HG02981 (cell line): ENCODE measurements at regions not wholly inside any gene's neighbourhood (a gene's known extent, or its start where the extent isn't known, plus 50 kb on each side); places are given as distances from the start of the nearest gene placed in this dataset.
"Not testable (repeated sequence)": the region's sequence is repeated elsewhere in the genome, so short reads cannot be mapped to it uniquely, and the experiment has no call there.

Experiments
- ATAC-seq: cut with Tn5 transposase; IDR thresholded peaks from one replicate; pipeline ENCODE4 v1.9.1; 2021; ENCODE audit warnings: mild to moderate bottlenecking, moderate library complexity; ENCODE audit not compliant: unreplicated experiment

DNA sequence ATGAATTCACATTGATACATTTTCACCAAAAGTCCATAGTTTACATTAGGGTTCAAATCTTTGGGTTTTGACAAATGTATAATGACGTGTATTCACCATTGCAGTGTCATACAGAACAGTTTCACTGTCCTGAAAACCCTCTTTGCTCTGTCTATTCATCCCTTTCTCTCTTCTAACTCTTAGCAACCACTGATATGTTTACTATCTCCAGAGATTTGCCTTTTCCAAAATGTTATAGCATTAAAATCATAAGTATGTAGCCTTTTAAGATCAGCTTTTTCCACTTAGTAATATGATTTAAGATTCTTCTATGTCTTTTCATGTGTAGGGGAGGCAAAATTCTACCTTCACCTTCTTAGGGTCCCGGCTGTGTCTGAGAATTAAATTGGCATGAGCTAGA lies 203.8 kb downstream of the TPRG1 start:
- no peak for ATAC-seq

DNA sequence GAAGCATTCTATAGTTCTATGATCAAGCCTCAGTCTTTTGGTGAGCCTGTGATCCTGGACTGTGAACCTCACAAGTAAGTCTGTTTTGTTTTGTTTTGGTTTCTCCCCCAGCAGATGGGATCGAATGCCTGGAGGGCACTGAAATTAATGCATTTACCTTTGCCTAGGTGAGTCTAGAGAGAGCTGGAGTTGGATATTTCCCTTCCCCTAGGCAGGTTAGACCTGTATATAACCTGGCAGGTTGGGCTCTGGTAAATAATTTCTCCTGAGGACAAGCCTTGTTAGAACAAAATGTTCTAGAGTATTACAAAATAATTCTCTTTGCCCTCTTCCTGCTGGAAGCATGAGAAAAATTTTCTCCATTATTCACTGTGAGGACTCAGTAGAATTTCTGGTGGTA lies 211.9 kb downstream of the TPRG1 start:
- ATAC-seq, result no peak

DNA sequence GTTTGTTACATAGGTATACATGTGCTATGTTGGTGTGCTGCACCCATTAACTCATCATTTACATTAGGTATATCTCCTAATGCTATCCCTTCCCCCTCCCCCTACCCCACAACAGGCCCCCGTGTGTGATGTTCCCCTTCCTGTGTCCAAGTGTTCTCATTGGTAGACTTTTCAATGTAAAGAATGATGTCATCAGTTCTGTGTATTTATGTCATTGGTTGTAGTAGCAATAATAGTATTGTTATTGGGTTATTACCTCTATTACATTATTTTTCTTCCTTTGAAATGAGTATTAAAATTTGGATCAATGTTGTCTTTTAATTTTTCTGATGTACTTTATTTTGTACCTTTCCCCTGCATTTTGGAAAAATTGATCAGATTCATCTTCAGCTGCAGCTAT lies 214.1 kb downstream of the TPRG1 start:
- not testable (repeated sequence) for ATAC-seq

DNA sequence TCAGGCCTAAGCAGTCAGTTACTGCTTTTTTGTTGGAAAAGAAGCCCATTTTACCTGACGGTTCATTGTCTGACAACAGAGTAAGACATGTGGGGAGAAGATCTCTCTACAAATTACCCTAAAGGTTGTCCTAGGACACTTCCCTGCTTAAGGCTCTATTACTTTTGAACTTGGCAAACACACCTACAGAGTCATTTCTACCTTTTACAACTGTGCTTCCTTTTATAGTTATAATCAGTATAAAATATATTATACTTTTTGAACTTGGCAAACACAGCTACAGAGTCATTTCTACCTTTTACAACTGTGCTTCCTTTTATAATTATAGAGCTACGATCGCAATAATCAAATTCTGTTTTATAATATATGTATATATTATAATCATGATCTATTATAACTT lies 215.0 kb downstream of the TPRG1 start:
- ATAC-seq, result no peak

DNA sequence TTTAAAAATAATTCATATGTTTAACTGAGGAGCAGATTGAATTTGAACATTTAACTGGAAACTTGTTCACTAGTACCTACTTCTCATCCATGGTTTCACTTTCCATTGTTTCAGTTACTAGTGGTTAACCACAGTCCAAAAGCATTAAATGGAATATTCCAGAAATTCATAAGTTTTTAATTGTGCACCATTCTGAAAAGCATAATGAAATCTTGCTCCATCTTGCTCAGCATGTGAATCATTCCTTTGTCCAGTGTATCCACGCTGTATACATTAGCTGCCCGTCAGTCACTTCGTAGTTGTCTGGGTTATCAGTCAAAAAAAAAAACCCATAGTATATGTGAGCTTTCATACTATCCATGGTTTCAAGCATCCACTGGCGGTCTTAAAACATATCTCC lies 217.6 kb downstream of the TPRG1 start:
- ATAC-seq, result no peak

DNA sequence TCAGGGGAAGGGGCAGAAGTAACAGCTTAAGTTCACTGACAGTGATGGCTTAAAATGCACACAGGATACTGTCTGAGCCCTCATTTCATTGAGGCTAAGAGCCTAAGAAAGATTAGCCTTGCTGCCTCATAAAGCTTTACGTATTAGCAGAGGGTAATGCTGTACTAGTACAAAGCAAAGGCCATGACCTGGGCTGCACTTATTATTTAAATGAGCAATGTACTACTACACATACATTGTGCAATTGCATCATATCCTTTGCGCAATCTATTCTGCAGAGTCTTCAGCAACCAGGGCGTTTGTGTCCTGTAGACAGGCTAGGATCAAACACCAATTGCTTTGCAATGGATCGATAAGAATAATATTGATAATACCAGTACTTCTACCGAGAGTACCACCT lies 221.8 kb downstream of the TPRG1 start:
- no peak for ATAC-seq

DNA sequence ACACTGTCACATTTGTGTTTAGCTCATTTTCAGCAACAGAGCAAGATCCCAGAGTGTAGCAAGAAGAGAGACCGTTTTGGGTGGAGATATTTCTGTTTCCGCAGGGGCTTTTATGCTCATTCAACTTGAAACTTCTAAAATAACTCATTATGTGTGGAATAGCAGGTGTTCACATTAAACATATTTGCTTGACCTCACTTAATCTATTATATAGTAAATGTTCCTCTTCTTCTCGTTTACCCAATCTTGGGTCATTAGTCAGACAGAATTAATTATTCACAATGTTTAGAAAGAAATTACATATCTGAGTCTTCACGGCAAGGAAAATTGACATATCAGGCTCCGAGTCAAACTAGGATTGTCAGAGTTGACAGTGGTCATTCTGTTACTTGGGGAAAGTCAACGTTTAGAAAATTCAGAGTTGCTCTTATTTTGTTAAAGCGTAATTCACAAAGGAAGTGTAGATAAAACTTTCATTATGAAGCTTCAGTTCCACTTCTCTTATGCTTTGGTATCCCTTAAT lies 222.9 kb downstream of the TPRG1 start:
- ATAC-seq, result peak; percentile 80

DNA sequence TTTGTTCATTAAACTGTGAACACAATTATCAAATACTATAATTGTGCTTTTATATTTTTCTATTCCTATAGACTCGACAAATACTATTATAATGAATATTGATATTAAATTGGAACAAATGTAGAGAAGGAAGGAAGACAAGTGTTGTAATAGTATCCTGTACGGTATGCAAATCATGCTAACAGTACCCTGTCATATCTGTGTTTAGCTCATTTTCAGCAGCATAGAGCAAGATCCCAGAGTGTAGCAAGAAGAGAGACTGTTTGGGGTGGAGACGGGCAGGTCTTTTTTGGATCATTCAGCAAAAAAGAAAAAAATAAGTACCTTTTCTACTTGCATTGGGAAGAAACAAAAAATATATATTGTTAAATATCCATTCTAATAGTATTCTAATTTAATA lies 224.1 kb downstream of the TPRG1 start:
- no peak for ATAC-seq

DNA sequence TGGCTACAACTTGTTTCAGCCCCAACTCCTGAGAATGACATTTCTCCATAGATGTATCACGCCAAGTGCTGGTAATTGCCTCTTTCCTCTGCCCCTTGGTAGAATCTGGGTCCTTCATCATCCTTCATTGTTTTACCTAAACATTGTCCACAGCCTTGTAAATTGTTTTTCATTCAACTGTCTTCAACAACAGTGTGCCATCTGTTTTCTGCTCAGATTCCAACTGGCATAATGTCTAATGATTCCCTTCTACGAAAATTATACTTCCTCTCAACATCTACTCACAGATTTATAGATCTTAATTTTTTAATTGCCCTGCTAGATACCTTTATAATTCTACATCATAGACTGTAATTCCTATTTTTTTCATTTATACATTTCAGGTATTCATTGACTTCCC lies 226.9 kb downstream of the TPRG1 start:
- no peak for ATAC-seq

DNA sequence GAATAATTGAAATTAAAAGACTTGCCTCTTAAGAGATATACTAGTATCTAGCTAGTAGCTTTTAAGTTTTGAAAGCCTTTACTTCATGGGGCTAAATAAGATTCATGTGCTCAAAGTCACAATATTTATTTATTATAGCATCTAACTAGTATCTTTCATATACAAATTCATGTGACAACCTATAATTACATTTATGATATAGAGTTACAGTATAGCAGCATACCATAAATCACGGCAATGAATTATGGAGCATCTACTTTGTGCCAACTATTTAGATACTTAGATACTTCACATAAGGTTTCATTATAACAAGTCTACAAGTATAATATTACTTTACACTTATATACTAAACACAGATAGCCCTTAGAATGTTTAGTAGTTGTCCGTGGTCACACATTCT lies 229.4 kb downstream of the TPRG1 start:
- ATAC-seq, result no peak

DNA sequence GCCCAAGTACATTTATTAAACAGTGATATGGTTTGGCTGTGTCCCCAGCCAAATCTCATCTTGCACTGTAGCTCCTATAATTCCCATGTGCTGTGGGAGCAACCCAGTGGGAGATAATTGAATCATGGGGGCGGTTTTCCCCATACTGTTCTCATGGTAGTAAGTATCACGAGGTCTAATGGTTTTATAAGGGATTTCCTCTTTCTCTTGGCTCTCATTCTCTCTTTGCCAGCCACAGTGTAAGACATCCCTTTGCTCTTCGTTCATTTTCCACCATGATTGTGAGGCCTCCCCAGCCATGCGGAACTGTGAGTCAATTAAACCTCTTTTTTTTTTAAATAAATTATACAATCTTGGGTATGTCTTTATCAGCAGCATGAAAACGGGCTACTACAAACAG lies 228.0 kb upstream of the TP63 start:
- no peak for ATAC-seq

DNA sequence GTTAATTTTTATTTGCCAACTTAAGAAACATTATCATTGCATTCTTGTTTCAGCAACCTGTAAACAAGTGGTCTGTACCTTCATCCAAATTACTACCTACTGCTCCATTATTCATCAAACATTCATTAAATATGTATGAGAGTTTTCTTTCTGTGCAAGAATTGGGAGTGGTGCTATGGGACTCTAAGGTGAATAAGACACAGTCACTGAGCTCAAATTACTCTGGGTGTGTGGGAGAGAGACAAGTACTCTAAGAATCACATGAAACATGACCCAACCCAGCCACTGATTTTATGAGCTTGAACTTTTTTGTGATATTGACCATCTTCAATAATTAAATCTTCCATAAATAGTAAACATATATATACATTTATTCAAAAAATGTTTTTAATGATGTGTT lies 227.2 kb upstream of the TP63 start:
- no peak for ATAC-seq

DNA sequence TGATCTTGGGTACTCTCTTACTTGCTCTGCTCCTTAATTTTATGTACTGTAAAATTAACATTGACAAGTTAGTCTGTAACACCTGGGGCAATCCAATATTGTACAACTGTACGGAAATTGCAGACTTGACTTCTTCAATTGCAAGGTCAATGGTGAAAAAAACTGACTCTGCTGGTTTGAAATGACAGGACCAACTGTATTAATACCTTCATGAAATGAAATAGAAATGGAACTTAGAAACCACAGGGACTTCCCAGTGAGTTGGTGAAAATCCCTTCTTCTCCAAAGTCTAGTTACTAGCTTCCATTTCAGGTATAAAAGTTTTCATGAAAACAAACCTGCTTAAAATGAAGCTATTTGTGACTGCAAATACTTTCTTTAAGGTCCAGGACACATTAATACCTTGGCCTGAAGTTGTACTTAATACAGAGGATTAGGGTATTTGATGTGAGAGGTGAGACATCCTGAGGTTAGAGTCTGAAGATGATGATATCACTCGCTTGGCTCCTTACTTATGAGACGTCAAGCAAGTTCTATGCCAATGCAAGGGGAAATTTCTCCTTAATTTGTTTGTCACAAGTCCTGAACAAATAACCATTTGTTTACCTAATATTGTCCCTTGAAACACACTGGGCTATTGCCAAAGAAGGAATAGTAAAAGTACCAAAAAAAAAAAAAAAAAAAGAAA lies 226.2 kb upstream of the TP63 start:
- ATAC-seq, result no peak

DNA sequence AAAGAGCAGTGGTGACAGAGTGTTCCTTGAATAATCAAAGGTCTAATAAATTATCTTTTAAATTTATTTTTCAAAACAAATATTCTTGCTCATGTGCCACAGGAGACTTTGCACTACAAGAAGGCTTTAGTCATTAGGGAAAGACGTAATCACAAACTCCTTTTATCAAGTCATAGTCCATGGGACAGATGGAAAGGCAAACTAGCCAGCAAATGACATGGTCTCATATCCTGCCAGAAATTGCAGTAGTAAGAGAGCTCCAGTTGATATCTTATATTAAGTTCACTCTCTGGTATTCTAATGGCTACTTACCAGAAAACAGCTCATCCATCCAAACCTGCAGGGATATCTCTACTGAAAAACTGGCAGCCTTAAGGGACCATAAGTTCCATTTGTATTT lies 225.0 kb upstream of the TP63 start:
- ATAC-seq, result no peak

DNA sequence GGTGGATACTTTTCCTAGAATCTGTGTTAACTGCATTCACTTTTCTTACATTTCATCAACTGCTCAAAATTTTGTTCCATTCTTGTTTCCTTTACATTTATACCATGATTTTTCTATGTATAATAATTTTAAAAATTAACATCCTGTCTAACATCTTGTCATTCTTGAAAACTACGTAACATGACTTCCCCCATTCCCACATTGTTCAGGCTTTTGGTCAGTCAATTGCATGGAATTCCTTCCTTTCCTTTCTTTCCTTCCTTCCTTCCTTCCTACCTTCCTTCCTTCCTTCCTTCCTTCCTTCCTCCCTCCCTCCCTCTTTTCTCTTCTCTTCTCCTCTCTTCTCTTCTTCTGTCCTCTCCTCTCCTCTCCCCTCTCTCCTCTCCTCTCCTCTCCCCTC lies 220.7 kb upstream of the TP63 start:
- no peak for ATAC-seq

DNA sequence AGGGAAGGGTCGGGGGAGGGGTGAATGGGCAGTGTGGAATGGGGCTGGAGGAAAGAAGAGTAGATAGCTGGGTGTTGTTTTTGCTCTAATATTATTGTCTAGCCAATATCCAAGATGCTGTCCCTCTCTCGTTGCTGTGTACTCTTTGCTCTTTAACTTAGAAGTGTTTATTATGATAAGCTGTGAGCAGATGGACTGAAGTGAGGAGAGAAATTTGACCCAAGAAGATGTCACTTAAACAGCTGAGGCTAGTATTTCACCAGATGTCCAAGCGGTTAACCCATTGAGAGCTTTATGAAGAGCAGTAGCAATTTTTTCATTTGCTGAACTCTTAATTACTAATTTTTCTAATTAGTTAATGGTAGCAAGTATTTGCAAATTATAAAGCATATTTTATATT lies 212.2 kb upstream of the TP63 start:
- ATAC-seq, result no peak

DNA sequence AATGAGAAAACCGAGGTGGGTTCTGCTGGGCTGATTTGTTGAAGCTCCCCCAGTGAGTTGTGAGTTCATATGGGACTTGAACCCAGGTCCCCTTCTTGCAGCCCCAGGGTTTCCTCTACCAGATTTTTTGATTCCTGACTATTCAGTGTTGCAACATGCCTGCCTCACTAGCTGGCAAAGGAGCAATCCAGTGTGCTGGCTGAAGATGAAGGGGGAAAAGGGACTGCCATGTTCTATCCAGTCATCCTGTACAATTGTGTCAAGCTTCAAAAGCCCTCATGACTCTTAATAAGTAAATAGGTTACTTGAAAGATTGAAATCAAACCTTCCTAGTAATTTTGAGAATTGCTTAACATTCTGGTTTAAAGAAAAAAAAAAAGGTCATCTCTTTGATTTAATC lies 211.5 kb upstream of the TP63 start:
- no peak for ATAC-seq

DNA sequence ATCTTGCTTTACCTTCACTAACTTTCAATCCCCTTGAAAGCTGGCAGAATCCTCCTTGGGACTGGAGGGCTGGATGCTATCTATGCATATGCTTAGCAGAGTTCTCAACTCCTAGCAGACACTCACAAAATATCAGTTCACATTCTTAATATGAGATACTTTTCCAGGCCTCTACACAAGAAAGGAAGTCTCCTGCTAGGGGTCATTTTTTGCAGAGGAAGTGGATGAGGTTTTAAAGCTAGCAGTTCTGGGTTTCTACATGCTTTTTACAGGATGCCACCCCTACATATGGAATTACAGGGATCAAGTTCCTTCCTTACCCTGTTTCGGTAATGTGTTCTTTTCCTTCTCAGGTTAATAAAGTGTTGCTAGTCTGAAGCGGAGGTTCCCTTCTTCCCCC lies 206.3 kb upstream of the TP63 start:
- ATAC-seq, result no peak

DNA sequence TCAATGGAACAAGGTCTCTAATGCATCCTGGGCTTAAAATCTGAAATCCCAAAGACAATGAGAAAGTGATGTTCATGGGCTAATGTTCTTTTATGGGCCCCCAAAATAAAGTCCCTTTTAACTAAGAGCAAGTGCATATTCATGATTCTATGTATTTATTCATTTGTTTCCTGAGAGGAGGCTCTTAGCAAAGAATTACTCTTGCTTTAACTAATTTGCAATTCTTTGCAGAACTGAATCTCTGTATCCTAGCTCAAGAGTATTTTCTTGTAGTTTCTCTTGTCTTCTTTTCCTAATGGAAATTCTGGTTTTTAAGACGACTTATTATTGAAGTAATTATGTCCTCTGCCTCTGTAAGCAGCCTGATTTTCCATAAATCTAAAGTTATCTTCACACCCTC lies 202.2 kb upstream of the TP63 start:
- ATAC-seq, result no peak

DNA sequence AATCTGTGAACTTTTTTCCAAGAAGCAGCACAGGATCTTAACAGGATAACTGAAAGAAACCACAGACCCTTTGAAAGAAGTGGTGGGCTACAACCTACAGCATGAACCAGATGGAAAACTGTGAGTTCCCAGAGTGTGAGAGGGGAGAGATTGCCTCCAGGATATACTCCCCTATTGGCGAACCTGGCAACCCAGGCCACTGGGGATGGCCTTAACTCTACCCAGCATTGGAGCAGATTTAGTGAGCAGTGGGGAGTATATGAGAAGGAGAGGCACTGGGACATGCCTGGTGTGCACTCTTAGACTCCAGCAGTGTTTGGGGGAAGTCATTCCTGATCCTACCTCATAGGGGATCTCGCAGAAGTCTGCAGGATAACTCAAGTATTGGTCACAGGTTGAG lies 201.0 kb upstream of the TP63 start:
- ATAC-seq, result no peak

DNA sequence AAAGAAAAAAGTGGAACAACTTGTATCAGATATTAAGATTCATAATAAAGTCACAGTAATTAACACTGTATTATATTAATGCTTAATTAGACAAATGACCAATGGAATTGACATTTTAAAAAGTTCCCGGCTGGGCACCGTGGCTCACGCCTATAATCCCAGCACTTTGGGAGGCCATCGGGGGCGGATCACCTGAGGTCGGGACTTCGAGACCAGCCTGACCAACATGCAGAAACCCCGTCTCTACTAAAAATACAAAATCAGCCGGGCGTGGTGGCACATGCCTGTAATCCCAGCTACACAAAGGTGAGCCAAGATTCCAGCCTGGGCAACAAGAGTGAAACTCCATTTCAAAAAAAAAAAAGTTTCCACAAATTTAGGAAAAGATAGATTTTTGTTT lies 188.9 kb upstream of the TP63 start:
- ATAC-seq, result not testable (repeated sequence)

DNA sequence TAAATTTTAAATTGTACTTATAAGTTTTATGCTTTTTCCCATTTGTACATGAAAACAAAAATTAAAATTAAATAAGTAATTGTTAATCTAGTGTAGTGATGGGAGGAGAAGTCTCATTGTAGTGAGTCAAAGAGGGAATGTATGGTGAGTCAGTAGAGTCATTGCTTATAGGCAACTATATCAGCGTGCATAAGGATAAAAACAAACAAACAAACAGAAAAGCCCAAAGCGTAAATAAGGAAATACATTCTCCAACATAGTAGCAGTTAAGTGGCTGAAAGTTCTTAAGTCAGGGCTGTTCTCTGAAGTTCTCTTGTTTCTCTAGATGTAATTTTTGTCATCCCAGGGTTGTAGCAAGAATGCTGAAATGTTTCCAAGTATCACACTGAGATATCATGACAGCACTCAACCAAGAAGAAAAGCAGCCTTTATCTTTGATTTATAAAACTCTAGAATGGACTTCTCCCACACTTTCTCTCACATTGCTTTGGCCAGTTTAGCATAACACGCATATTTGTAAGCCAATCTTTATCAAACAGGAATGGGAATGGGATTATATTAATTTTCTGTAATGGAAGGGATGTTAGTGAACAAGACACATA lies 184.1 kb upstream of the TP63 start:
- no peak for ATAC-seq

DNA sequence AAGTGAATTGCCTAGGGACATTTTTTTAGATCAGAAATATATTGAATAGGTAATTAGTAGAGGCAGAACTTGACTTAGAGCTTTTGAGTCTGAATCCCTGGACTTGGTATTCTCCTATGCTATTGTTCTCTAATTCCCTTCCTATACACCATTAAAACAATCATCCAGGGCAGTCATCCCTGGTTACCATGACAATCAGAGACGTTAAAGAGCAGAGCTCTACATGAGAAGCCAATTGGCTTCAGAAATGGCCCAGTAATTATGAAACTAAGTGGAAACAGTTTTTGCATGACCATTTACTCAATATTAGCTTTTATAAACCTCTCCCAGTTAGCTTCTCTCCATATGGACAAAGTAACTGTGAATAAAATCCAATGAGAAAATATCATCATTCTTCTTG lies 182.1 kb upstream of the TP63 start:
- no peak for ATAC-seq
